HEK293 (cell line): ENCODE measurements at regions not wholly inside any gene's neighbourhood (a gene's known extent, or its start where the extent isn't known, plus 50 kb on each side); places are given as distances from the start of the nearest gene placed in this dataset.

Experiments
- ATF2 ChIP-seq: fragments of 450-650 bp; formaldehyde crosslinking; IDR thresholded peaks from 2 replicates; pipeline ENCODE4 v1.5.1; 2016; ENCODE audit warnings: missing biosample characterization, missing genetic modification characterization, low read depth
- ZNF10 ChIP-seq: fragments of 450-650 bp; formaldehyde crosslinking; IDR thresholded peaks from 2 replicates; pipeline ENCODE4 v1.5.1; 2017; ENCODE audit warnings: missing biosample characterization, missing genetic modification characterization
- ZNF138 ChIP-seq: fragments of 450-650 bp; formaldehyde crosslinking; IDR thresholded peaks from 2 replicates; pipeline ENCODE4 v1.5.1; 2016; ENCODE audit warnings: missing biosample characterization, missing genetic modification characterization, borderline replicate concordance
- ZNF677 ChIP-seq: fragments of 450-650 bp; IDR thresholded peaks from 2 replicates; pipeline ENCODE4 v1.5.0; 2018; ENCODE audit warnings: missing biosample characterization, mild to moderate bottlenecking, missing genetic modification characterization, moderate library complexity

DNA sequence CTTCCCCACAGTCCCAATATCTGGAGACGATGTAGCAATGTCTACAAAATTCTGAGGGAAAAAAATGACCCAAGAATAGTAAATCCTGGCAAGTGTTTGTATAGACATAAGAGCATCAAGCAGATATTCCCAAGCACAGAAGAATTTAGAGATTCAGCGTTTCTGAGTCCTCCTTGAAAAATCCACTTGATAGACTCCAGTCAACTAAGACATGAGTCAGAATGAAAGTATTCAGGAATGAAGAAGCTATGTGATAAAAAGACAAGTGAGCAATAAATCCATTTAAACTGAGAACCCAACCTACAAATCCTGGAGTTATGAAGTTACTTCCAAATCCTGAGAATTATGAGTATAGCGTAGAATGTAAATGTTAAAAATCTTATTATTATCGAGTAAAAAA, 86.1 kb upstream of the NPY start:
- TF ChIP-seq ZNF10 (no peak), ZNF138 (no peak), ATF2 (no peak), ZNF677 (tag by site-specific recombination) (no peak)
